Liver (tissue), 3 donors: ENCODE measurements at regions not wholly inside any gene's neighbourhood (a gene's known extent, or its start where the extent isn't known, plus 50 kb on each side); places are given as distances from the start of the nearest gene placed in this dataset.

Experiments used
- ATF3 ChIP-seq: IDR thresholded peaks from 2 replicates; pipeline ENCODE4 v1.6.1; 2016; ENCODE audit warnings: antibody characterized with exemption
- CTCF ChIP-seq: fragments of 150-350 bp; IDR thresholded peaks from 2 replicates; pipeline ENCODE4 v1.5.1; 2017; ENCODE audit warnings: improper control_type of control experiment, low read depth, low read length; ENCODE audit not compliant: missing input control
- EGR1 ChIP-seq, 2 donors: IDR thresholded peaks; 2 replicates each; pipeline ENCODE4 v1.6.1; 2016 to 2018; ENCODE audit warnings: antibody characterized with exemption in 2 of 2, low read depth in 2 of 2
- FOXA1 ChIP-seq: IDR thresholded peaks from 2 replicates; pipeline ENCODE4 v1.6.1; 2016; ENCODE audit warnings: antibody characterized with exemption
- HNF4G ChIP-seq: IDR thresholded peaks from 2 replicates; pipeline ENCODE4 v1.6.1; 2016; ENCODE audit warnings: antibody characterized with exemption
- JUND ChIP-seq, 2 donors: IDR thresholded peaks; 2 replicates each; pipeline ENCODE4 v1.6.1; 2016; ENCODE audit warnings: antibody characterized with exemption in 2 of 2
- MAX ChIP-seq: IDR thresholded peaks from 2 replicates; pipeline ENCODE4 v1.6.1; 2016; ENCODE audit warnings: antibody characterized with exemption
- NR2F2 ChIP-seq: IDR thresholded peaks from 2 replicates; pipeline ENCODE4 v1.6.1; 2016; ENCODE audit warnings: antibody characterized with exemption
- RAD21 ChIP-seq, 2 donors: IDR thresholded peaks; 2 replicates each; pipeline ENCODE4 v1.6.1; 2016; ENCODE audit warnings: antibody characterized with exemption in 2 of 2, mild to moderate bottlenecking in 2 of 2
- REST ChIP-seq: IDR thresholded peaks from 2 replicates; pipeline ENCODE4 v1.6.1; 2016; ENCODE audit warnings: antibody characterized with exemption, mild to moderate bottlenecking
- RXRA ChIP-seq, 2 donors: IDR thresholded peaks; 2 replicates each; pipeline ENCODE4 v1.6.1; 2017 to 2018; ENCODE audit warnings: antibody characterized with exemption in 2 of 2, mild to moderate bottlenecking in 1 of 2
- SP1 ChIP-seq: IDR thresholded peaks from 2 replicates; pipeline ENCODE4 v1.6.1; 2018; ENCODE audit warnings: antibody characterized with exemption, mild to moderate bottlenecking
- TAF1 ChIP-seq: conservative IDR thresholded peaks from 2 replicates; pipeline ENCODE4 v1.6.1; 2016; ENCODE audit warnings: antibody characterized with exemption, mild to moderate bottlenecking
- YY1 ChIP-seq: IDR thresholded peaks from 2 replicates; pipeline ENCODE4 v1.6.1; 2016; ENCODE audit warnings: antibody characterized with exemption, mild to moderate bottlenecking
- donor health status: healthy.
- donor health status: healthy.

GRCh38 chr2:163419000-163419830 lies 316.6 kb downstream of the FIGN start:
- TF ChIP-seq MAX (no peak), CTCF (no peak), JUND (IDR thresholded peaks at IDR 0.05) (no peak), HNF4G (no peak), RXRA (IDR thresholded peaks at IDR 0.05) (no peak), TAF1 (no peak), ATF3 (no peak), REST (no peak), SP1 (no peak), YY1 (no peak), FOXA1 (no peak), EGR1 (IDR thresholded peaks at IDR 0.05; ENCODE audit: low read depth in 2 of 2) (no peak), RAD21 (IDR thresholded peaks at IDR 0.05) (no peak), NR2F2 (no peak)
